Kasumi-1 (cell line): ENCODE measurements at regions not wholly inside any gene's neighbourhood (a gene's known extent, or its start where the extent isn't known, plus 50 kb on each side); places are given as distances from the start of the nearest gene placed in this dataset.

Experiments
- DNase-seq, 2 experiments: peaks; one replicate each; lab custom pipeline; 2025; lab: John Stamatoyannopoulos, UW

DNA sequence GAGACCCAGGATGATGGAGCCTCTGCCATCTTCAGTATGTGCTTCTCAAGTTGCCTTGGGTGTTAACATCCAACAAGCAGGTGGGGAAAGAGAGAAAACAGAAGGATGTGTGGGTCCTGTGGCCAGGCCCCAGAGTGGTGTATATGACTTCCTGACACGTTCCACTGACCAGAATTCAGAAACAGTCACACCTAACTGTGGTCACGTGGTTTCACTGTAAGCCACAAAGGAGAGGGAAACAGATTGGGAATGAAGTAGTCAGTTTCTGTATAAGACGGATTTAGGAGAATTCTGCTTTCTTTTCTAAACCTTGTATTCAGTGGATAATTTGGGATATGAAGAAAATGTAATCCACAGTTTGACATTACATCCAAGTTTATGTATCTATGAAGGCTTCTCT, 454.1 kb upstream of the IL12A start:
- DNase-seq, result no peak

DNA sequence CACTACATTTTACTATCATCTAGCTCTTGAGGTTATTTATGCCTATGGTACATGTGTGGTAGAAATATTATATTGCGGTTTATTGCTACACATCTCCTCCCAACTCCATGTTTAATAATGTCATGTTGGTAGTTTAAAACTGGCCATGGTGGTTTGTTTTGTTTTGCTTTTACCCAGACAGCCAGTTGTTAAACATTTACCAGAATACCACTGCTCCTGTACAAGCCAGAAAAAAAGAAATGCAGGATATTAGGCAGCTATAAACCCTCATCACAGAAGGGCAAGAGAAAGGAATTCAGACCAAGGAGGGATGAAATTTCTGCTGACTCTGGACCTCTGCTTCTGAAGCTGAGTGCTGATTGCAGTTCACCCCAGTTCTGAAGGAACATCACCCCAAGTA, 451.8 kb upstream of the IL12A start:
- DNase-seq, result no peak

DNA sequence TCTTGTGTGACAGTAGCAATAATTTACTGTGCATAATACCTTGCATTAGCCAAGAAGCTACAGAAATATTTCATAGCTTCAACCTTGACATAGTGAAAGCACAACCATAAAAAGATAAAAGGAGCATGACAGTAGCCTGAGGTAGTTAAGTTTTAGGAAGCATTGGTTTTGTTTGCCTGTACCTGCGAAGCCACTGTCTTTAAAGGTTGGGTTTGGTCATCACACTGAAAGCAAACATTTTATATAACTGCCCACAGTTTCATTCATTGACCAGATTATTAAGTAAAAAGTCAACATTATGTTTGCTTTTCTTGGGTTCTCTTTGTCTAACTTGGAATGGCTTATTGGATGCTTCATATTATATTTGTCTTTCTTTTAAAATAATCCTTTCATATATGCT, 450.1 kb upstream of the IL12A start:
- DNase-seq, result no peak

DNA sequence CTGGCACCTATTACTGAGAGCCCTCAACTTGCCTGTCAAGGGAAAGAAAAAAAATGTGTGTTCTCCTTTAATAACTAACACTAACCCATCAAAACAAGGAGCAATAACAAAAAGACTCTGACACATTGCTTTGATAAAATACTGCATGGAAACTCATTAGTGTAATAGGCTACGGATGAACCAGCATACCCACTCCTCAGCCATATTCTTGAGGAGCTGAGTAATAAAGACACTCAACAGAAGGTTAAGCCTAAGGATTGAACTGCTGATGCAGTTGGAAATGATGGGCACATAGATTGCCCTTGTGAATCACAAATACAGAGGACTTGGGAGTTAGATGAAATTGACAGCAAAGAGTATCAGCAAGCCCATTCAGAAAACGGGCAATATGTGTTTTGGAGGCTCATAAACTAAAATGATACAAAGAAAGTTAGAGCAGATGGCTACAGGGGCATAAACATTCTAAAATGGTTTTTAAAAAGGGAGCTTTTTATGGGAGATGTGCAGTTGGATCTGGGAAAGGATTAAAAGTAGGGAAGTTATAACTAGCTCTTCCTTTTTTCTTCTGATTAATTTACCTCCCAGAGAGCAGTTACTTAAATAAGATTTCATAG, 447.6 kb upstream of the IL12A start:
- DNase-seq, result no peak

DNA sequence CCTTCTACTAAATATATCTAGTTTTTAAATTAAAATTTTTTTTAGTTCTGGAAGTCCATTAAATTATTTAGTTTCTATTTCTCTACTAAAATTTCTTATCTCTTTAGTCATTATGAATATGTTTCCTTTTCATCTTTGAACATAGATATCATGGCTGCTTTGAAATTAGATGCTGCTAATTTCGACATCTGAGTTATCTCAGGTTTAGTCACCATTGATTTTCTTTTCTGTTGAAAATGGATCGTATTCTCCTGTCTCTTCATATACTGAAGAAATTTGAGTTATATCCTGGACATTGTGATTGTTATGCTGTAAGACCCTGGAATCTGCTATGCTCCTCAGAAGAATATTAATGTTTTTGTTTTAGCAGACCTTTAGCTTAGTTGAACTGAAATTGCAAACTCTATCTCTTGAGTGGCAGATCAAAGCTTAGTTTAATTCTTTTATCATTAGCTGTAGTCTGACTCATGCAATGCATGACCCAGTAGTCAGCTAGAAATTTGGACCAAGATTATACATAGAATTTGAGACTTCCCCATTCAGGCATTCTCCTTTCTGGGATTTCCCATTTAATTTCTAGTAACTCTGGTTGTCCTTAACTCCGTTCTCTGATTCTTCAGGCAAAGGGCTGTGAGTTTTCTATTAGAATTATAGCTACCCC, 439.8 kb upstream of the IL12A start:
- no peak for DNase-seq

DNA sequence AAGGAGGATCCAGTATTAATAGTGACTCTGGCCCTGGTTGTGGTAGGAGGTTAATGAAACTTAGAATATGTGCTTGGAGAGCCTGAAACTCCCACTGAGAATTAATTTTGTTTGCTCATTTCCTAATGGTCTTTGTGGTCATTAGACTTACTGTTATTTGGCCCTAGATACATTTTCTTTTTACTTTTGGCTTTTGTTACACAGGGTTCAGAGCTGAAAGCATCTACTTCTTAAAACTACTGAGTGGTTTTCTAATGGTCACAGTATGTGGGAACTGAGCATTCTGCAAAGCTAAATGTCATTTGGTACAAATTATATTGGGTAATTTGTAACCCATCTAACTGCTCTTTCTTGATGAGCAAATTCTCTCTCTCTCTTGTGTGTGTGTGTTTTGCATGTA, 433.4 kb upstream of the IL12A start:
- no peak for DNase-seq

DNA sequence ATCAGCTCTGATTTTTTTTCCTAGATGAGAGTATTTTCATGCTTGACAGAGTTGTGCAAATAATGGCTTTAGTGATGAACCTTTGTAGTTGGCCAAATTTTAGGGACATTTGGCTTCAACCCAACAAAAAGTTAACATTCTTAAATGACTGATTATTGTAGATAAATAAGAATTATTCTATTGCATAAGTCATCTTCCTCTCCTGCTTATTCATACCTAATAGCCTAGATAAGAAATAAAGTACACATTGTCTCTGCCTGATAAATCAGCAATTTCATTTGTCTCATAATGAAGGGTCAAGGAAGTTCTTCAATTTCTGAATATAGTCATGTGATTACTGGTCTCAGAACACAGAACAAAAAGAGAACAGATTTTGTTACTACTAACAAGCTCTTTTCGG, 428.9 kb upstream of the IL12A start:
- no peak for DNase-seq

DNA sequence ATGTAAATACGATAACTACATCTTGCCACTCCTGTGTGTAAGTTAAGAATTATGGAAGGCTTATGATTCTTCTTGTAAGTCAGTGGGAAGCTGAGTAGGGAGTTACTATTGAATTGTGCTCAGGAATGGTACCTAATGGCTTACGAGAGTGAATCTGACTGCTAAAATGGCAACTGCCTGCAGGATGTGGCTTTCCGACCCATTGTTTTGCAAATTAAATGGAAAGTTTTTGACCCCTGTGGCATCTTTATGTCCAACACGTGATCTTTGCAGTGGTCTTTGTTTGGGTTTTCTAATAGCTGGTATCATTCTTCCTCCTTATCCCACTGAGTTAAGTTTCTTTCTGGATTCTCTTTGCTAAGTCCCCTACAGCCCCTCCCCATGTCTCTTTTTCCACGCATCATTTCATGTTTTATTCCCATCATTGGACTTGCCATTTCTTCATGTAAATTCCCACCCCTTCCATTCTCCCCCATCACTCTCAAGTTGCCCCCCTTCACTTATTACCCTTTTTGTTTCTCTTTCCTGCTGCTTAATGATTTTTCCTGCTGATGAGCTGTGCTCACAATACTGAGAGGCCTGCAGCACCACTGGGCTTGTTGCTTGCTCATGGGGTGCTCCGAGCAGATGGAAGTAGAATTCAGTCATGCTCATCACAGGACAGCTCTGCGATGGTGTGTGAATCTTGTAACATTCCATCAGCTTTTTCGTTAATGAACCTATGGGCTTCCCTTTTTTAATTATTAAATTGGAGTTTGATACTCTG, 428.2 kb upstream of the IL12A start:
- no peak for DNase-seq

DNA sequence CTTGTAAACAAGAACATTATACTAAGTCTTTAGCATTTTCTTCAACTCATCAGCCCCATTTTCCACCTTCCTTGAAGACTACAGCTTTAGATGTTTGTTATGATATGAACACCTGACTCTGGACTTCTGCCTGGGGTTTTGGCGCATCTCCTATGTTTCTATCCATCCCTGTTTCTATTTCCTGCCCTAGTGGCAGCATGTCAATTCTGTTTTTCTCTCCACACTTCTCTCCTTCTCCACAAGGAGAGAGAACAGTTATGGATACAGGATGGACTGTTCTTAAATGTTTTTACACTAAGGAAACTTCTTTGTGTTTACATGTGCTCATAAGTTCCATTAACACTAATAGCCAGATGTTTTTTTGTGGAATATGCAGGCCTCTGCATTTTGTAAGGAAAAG, 423.3 kb upstream of the IL12A start:
- no peak for DNase-seq

DNA sequence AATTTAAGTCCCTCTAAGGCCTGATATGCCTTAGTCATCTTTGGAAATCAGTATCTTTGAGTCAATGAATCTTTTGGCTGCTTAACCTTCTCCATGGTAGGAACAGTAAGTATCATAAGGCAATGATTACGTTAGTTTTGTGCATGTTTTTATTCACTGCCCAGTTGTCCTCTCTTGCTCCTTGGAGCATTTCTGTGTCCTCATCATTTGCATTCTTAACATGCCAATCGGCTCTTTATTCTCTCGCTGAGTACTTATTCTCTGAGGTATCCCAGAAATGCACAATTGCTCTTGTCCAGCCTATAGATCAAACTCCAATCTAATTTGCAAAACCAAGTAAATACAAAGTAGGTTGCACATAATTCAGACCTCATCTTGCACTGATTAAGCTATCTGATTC, 405.0 kb upstream of the IL12A start:
- no peak for DNase-seq

DNA sequence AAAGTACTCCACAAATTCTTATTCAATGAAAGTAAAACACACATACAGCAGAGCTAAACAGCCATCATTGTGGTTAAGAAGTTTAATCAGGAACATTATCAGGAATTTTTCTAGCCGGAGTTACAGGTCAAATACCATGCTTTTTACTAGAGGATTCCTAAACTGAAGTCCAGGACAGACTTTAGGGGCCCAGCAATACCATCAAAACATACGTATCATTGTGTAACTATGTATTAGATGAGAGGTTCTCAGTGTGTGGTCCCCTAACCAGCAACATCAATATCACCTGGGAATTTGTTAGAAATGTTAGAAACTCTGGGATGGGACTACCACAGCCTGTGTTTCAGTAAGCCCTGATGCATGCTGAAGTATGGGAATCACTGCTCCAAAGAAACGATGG, 404.2 kb upstream of the IL12A start:
- no peak for DNase-seq

DNA sequence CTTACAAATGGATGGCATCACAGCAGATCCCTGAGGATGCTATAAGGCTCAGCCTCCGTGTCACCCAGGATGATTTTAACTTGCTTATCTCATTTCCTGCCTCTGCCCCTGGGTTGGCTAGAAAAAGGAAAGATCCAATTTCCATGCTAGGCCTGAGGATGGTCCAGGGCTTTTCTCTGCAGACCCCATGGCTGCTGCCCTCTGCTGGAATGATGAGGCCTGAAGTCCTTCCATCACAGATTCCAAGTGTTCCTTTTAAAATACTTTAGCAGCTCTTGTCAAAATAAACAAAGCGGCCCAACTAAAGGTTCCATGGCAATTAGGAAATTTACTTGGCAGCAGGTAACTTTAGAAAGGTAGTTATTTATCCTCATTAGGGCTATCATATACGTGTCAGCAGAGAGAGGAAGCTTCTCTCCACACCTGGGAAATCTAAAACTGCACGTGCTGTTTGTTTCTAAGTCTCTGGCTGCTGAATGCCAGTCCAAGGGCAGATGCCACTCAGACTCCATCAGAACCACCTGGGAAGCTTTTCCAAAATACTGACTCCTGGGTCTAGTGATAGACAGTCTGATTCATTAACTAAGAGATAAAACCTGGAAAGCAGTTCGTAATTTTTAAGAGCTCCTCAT, 401.9 kb upstream of the IL12A start:
- DNase-seq, result peak; percentile 2 to 14

DNA sequence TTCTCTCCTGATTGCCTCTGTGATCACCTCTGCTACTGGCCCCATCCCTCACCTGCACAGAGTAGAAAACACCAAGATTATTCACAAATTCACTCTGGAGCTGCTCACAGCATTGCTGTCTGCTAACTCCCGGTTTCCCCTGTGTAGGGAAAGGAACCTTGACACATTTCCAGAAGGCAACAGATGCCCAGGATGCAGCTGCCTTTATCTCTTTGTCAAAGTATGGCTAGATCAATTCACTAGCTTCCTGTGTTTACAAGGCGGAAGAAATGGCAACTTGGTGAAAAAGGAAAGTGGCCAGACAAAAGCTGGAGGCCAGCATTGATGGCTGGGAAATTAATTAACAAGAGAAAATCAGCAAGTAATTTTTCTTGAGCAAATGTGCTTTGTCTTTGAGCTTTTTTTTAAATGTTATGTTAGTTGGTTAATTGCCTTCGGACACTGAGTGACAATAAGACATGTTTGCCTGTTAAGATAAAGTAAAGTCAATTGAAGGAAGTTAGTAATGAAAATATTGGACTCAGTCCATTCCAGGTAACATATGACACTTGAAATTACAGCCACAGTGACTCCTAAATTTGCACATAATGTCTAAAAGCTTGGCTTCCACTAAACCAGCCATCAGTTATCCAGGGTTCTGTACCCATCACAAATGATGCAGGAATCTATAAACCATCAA, 394.6 kb upstream of the IL12A start:
- no peak for DNase-seq

DNA sequence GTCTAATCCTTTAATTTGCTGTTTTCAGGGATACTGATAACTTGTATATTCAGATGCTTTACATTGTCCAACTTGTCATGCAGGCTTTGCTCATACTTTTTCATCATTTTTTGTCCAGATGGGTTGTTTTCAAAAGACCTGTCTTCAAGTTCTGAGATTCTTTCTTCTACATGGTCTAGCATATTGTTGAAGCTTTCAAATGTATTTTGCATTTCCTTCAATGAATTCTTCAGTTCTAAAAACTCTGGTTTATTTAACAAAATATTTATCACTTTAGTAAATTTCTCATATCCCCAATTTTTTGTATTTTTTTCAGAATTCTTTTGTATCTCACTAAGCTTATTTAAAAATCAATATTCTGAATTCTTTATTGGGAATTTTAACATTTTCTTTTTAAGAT, 388.3 kb upstream of the IL12A start:
- no peak for DNase-seq

DNA sequence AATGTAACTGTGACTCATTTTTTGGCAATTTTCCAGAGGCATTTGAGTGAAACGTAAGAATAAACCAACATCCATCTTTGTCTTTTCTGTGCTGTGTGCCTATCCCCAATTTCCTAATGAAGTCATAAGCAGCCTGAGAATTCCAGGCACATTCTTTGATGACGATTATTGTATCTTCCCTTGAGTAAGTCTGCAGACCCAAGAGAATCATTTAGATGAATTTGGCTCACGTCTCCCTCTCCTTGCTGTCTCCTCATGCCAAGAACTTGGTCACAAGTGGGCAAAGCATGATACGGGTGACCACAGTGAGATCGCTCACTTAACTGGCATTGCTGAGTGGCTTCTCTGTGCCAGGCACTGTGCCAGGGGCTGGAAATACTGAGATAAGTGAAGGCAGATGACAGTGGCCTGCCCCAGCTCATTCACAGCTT, 384.5 kb upstream of the IL12A start:
- DNase-seq, result no peak

DNA sequence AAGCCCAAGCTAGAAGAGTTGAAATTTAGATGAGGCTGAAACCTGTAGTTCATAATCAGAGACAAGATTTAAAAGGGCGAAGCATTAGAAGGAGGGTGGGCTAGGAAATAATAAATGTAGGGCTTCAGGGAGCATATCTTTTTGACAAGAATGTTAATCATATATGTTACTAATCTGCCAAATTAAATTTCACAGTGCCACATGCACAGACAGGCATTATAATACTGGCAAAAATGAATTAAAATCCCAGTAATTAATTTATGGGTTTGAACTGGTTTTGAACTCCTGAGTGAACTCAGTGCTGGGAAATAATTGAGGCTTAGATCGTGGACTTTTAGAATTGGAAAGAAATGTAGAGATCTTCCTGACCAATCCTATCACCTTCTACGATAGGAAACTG, 383.5 kb upstream of the IL12A start:
- no peak for DNase-seq

DNA sequence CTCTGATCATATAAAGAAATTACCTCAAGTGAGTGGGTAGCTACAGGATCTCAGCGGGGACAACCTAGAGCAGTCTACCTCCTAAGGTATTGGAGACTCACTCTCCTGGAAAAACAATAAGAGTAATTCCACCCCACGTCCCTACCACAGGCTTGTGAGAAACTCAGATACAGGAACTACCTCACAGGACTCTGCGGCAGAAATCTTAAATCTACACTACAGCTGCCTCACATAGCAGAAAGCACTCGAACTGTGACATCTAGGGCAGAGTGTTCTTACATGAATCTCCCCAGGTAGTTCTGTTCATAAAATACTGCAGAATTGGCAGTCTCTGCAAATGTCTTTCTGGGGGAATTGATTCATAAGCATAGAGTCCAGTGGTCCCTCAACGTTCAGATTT, 382.9 kb upstream of the IL12A start:
- no peak for DNase-seq

DNA sequence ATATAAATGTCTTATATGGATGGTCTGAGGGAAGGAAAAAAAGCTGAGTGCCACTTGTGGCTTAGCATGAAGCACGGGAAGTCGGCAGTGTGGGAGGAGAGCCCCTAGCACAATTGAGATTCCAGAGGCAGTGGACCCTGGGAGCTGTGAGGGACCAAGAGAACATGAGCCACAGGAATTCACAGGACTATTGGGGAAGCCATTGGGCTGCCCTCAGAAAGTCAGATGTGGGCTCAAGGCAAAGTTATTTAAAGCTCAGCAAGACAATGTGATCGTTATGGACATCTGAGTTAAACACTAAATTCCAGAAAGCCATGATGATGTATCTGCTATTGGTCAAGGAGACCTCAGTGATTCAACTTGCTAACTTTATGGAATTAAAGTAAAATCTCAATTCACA, 380.8 kb upstream of the IL12A start:
- no peak for DNase-seq

DNA sequence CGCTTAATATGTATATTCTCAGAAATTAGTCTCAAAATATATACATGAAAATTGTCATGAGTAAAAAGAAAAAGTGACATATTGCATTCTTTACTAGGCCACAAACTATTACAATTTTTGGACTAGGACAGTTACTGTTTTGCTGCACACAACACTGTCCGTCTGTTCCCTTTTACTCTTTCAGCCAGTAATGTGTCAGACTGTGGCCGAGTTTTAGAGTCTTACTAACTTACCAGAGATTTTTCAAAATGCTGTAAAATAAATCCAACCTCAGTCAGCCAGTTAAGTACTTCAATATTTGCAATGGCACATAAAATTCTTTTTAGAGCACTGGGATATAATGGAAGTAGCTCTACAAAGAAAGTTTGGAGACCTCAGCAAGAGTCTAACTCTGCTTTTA, 380.3 kb upstream of the IL12A start:
- no peak for DNase-seq

DNA sequence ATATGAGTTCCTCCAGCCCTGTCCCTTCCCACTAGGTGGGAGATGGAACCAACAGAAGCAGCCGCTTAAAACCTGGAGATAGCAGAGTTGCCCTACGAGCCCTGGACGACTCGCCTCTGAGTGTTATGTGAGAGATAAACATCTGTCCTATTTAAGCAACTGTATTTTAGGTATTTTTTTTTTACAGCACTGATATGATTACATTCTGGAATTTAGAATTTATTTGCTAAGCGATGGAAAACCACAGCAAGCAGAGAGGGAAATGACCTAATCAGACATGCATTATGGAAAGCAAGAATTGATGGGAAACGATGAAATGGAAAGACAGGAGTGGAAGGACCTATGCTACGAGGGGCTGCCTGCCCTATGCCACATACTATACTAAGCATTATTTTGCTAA, 379.0 kb upstream of the IL12A start:
- DNase-seq, result no peak

DNA sequence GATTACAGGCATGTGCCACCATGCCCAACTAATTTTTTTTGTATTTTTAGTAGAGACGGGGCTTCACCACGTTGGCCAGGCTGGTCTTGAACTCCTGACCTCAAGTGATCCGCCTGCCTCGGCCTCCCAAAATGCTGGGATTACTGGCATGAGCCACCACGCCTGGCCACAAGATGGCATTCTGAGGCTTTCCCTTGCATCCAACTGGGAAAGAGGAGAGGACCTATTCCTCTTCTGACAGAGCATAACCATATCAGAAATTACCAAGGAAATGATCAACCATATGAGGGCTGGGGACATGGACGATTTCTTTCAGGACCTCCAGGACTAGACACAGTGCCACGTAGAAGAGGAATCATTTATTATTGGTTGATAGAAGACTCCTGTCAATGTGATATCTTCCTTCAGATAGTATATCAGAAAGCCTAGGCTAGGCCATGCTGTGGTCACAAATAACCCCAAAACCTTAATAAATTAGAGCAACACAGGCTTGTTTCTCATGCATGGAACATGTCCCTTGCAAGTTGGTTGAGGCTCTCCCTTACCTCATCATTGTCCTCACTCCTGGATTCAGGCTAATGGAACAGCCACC, 372.3 kb upstream of the IL12A start:
- DNase-seq, result peak in 1 of 2 experiments; percentile 18

DNA sequence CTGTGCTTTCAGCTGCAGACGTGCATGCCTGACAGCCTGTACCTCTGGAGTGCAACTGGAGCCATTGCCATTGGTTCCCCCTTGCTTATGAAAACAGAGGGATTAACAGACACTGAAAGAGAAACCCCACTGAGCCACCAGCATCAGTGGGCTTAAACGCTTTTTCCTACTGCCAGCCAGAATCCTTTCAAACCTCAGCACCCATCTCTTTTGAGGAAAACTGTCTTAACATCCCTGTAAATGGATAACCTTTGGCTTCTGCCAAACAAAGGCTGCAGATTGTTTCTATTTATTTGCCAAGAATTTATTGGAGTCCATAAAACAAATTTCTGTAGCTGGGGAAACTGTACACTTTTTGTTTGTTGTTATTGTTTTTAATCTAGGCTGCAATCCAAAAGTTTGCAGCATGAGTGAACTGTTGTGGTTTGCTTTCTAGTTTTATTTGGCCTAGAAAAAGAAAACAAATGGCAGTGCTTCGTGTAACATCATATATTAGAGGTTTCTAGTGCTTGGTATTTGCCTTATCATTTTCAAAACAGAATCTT, 369.2 kb upstream of the IL12A start:
- no peak for DNase-seq
